ENCODE measurements at regions not wholly inside any gene's neighbourhood (a gene's known extent, or its start where the extent isn't known, plus 50 kb on each side); places are given as distances from the start of the nearest gene placed in this dataset.

DNA sequence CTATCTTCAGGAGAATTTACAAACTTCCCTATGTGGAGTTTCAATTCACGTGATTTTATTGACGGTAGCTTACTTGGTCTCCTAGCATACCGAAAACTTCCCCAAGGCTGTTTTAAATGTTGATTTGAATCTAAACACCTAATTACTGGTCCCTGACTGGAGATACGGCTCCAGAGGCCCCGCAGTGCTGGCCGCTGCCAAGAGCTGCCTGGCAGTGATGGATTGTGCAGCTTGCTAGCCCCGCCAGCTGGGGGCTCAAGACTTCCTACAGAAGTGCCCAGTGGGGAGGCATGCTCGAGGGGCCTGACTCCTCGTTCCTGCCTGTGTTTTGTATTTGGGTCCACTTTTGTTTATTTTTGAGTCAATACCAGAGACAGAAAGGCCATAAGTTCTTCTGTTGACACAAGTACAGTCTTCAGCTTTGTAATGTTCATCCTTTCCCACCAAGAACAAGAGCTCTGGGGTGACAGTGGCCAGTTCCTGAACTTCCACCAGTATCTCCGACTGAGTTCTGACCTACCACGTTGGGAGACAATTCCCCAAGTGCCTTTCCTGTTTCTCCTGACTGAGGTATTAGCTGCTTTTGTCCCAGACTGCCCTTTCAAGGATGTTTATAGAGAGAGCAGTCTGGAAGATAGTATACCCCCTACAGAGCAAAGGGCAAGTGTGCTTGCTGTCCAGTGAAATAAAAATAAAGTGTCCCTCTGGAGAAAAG, 80.7 kb upstream of the CXCL12 start (continued):
- TF ChIP-seq, protein P1, sequence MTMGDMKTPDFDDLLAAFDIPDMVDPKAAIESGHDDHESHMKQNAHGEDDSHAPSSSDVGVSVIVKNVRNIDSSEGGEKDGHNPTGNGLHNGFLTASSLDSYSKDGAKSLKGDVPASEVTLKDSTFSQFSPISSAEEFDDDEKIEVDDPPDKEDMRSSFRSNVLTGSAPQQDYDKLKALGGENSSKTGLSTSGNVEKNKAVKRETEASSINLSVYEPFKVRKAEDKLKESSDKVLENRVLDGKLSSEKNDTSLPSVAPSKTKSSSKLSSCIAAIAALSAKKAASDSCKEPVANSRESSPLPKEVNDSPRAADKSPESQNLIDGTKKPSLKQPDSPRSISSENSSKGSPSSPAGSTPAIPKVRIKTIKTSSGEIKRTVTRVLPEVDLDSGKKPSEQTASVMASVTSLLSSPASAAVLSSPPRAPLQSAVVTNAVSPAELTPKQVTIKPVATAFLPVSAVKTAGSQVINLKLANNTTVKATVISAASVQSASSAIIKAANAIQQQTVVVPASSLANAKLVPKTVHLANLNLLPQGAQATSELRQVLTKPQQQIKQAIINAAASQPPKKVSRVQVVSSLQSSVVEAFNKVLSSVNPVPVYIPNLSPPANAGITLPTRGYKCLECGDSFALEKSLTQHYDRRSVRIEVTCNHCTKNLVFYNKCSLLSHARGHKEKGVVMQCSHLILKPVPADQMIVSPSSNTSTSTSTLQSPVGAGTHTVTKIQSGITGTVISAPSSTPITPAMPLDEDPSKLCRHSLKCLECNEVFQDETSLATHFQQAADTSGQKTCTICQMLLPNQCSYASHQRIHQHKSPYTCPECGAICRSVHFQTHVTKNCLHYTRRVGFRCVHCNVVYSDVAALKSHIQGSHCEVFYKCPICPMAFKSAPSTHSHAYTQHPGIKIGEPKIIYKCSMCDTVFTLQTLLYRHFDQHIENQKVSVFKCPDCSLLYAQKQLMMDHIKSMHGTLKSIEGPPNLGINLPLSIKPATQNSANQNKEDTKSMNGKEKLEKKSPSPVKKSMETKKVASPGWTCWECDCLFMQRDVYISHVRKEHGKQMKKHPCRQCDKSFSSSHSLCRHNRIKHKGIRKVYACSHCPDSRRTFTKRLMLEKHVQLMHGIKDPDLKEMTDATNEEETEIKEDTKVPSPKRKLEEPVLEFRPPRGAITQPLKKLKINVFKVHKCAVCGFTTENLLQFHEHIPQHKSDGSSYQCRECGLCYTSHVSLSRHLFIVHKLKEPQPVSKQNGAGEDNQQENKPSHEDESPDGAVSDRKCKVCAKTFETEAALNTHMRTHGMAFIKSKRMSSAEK (CRISPR knock-in tag; IDR thresholded peaks at IDR 0.05; ENCODE audit: borderline replicate concordance), result no peak
- TF ChIP-seq NFATC4 (CRISPR knock-in tag; IDR thresholded peaks at IDR 0.05), result no peak
- TF ChIP-seq, protein P2, sequence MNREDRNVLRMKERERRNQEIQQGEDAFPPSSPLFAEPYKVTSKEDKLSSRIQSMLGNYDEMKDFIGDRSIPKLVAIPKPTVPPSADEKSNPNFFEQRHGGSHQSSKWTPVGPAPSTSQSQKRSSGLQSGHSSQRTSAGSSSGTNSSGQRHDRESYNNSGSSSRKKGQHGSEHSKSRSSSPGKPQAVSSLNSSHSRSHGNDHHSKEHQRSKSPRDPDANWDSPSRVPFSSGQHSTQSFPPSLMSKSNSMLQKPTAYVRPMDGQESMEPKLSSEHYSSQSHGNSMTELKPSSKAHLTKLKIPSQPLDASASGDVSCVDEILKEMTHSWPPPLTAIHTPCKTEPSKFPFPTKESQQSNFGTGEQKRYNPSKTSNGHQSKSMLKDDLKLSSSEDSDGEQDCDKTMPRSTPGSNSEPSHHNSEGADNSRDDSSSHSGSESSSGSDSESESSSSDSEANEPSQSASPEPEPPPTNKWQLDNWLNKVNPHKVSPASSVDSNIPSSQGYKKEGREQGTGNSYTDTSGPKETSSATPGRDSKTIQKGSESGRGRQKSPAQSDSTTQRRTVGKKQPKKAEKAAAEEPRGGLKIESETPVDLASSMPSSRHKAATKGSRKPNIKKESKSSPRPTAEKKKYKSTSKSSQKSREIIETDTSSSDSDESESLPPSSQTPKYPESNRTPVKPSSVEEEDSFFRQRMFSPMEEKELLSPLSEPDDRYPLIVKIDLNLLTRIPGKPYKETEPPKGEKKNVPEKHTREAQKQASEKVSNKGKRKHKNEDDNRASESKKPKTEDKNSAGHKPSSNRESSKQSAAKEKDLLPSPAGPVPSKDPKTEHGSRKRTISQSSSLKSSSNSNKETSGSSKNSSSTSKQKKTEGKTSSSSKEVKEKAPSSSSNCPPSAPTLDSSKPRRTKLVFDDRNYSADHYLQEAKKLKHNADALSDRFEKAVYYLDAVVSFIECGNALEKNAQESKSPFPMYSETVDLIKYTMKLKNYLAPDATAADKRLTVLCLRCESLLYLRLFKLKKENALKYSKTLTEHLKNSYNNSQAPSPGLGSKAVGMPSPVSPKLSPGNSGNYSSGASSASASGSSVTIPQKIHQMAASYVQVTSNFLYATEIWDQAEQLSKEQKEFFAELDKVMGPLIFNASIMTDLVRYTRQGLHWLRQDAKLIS (CRISPR knock-in tag; IDR thresholded peaks at IDR 0.05; ENCODE audit: borderline replicate concordance), result no peak
- TF ChIP-seq ZNF232 (CRISPR knock-in tag; IDR thresholded peaks at IDR 0.05), result no peak
- no peak for TF ChIP-seq SP1 (CRISPR knock-in tag; conservative IDR thresholded peaks at IDR 0.05)
- TF ChIP-seq, protein P3, sequence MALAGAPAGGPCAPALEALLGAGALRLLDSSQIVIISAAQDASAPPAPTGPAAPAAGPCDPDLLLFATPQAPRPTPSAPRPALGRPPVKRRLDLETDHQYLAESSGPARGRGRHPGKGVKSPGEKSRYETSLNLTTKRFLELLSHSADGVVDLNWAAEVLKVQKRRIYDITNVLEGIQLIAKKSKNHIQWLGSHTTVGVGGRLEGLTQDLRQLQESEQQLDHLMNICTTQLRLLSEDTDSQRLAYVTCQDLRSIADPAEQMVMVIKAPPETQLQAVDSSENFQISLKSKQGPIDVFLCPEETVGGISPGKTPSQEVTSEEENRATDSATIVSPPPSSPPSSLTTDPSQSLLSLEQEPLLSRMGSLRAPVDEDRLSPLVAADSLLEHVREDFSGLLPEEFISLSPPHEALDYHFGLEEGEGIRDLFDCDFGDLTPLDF (CRISPR knock-in tag; IDR thresholded peaks at IDR 0.05), result no peak
- TF ChIP-seq NFYB (CRISPR knock-in tag; conservative IDR thresholded peaks at IDR 0.05; ENCODE audit: low read depth), result no peak
- TF ChIP-seq RELA (CRISPR knock-in tag; IDR thresholded peaks at IDR 0.05; ENCODE audit: borderline replicate concordance), result no peak

DNA sequence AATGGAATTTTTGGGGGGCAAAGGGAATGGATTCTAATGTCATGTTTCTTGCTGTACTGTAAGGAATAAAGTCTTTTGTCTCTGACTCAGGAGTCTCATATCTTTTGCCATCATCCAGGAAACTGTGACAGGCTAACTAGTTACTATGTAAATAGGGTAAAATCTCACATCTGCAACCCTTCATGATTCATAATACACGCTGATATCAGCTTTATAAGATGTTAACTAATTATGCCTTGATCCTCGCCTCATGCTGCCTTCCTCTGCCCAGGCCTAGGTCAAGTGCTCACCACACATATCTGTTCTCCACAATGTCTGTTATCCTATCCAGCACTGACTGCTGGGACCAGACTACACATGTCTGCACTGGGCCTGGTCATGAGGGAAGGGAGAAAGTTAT, 81.3 kb upstream of the CXCL12 start:
- TF ChIP-seq, protein P4, sequence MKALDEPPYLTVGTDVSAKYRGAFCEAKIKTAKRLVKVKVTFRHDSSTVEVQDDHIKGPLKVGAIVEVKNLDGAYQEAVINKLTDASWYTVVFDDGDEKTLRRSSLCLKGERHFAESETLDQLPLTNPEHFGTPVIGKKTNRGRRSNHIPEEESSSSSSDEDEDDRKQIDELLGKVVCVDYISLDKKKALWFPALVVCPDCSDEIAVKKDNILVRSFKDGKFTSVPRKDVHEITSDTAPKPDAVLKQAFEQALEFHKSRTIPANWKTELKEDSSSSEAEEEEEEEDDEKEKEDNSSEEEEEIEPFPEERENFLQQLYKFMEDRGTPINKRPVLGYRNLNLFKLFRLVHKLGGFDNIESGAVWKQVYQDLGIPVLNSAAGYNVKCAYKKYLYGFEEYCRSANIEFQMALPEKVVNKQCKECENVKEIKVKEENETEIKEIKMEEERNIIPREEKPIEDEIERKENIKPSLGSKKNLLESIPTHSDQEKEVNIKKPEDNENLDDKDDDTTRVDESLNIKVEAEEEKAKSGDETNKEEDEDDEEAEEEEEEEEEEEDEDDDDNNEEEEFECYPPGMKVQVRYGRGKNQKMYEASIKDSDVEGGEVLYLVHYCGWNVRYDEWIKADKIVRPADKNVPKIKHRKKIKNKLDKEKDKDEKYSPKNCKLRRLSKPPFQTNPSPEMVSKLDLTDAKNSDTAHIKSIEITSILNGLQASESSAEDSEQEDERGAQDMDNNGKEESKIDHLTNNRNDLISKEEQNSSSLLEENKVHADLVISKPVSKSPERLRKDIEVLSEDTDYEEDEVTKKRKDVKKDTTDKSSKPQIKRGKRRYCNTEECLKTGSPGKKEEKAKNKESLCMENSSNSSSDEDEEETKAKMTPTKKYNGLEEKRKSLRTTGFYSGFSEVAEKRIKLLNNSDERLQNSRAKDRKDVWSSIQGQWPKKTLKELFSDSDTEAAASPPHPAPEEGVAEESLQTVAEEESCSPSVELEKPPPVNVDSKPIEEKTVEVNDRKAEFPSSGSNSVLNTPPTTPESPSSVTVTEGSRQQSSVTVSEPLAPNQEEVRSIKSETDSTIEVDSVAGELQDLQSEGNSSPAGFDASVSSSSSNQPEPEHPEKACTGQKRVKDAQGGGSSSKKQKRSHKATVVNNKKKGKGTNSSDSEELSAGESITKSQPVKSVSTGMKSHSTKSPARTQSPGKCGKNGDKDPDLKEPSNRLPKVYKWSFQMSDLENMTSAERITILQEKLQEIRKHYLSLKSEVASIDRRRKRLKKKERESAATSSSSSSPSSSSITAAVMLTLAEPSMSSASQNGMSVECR (CRISPR knock-in tag; IDR thresholded peaks at IDR 0.05; ENCODE audit: borderline replicate concordance), result no peak
- TF ChIP-seq ZBTB21 (CRISPR knock-in tag; IDR thresholded peaks at IDR 0.05; ENCODE audit: borderline replicate concordance) (no peak), ZNF317 (CRISPR knock-in tag; IDR thresholded peaks at IDR 0.05; ENCODE audit: borderline replicate concordance, low read depth) (no peak), TEAD4 (CRISPR knock-in tag; IDR thresholded peaks at IDR 0.05) (no peak)
- TF ChIP-seq, protein P5, sequence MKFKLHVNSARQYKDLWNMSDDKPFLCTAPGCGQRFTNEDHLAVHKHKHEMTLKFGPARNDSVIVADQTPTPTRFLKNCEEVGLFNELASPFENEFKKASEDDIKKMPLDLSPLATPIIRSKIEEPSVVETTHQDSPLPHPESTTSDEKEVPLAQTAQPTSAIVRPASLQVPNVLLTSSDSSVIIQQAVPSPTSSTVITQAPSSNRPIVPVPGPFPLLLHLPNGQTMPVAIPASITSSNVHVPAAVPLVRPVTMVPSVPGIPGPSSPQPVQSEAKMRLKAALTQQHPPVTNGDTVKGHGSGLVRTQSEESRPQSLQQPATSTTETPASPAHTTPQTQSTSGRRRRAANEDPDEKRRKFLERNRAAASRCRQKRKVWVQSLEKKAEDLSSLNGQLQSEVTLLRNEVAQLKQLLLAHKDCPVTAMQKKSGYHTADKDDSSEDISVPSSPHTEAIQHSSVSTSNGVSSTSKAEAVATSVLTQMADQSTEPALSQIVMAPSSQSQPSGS (CRISPR knock-in tag; IDR thresholded peaks at IDR 0.05; ENCODE audit: borderline replicate concordance, low read depth), result no peak
- ATAC-seq, result no peak
- POLR2A ChIA-PET, result no interaction called here
- Mint-ChIP-seq H3K27me3 (ENCODE audit: low read depth) (no peaks in the 10 kb centered on the region; the same call in 1 of the 2 replicates), H3K4me3 (no peak overlapping the region), H3K9me3 (no peaks in the 10 kb centered on the region), H3K27ac (no peak overlapping the region), H3K36me3 (no peaks in the 10 kb centered on the region), H3K4me1 (peaks cover 2% of the 10 kb centered on the region; the same call in 1 of the 2 replicates)
- DNase-seq (ENCODE audit: low spot score), result no peak
- CTCF ChIA-PET, result interaction anchor here (0.9 to 1.6 kb wide), 3 partner anchors 51 to 79 kb away, joined by 3 to 4 read pairs (median 4); no protein-coding TSS in a partner anchor
